ENCODE measurements at regions not wholly inside any gene's neighbourhood (a gene's known extent, or its start where the extent isn't known, plus 50 kb on each side); places are given as distances from the start of the nearest gene placed in this dataset.

GRCh38 chr20:50343125-50343489 is 152.5 kb downstream of the CEBPB start:
- TF ChIP-seq CTCF (conservative IDR thresholded peaks at IDR 0.05) (no peak), ZFX (IDR thresholded peaks at IDR 0.05) (no peak)
